ENCODE measurements at regions not wholly inside any gene's neighbourhood (a gene's known extent, or its start where the extent isn't known, plus 50 kb on each side); places are given as distances from the start of the nearest gene placed in this dataset.

DNA sequence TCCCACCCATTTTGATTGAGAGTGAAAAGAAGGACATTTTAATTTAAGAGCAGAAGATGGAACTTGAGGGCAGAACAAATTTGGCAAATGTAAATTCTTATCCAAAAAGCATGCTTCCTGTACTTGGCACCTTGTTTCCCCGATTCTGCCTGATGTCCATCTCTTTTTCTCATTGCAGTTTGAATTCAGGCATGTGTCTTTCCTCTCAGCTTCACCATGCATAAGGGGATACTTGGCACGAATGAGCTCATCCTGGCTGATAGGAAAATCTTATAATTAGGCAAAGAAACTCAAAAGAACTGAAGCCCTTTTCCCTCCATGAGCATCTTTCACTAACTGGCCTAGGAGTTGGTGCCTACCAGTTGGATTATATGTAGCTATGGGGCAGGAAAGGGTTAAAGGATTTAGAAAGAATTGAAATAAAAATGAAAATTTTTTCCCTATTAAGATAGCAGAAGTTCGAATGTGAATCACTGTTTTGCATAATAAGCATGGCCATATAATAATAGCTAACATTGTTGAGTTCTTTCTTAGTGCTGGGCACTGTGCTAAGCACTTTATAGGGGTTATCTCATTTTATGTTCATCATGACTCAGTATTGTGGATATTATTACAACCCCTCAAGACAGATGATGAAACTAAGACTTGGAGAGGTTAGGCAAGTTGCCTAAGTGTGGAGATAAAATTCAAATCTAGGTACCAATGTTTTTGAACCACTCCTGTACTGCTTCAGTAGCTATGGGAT lies 386.6 kb downstream of the KCNRG start:
- no peaks in the 10 kb centered on the region for H3K9me3 ChIP-seq
- no peak overlapping the region for H3K4me3 ChIP-seq (ENCODE audit: low read depth in 1 of 2, low read length in 1 of 2)
- H3K36me3 ChIP-seq: no peaks in the 10 kb centered on the region
- TF ChIP-seq, protein P1, sequence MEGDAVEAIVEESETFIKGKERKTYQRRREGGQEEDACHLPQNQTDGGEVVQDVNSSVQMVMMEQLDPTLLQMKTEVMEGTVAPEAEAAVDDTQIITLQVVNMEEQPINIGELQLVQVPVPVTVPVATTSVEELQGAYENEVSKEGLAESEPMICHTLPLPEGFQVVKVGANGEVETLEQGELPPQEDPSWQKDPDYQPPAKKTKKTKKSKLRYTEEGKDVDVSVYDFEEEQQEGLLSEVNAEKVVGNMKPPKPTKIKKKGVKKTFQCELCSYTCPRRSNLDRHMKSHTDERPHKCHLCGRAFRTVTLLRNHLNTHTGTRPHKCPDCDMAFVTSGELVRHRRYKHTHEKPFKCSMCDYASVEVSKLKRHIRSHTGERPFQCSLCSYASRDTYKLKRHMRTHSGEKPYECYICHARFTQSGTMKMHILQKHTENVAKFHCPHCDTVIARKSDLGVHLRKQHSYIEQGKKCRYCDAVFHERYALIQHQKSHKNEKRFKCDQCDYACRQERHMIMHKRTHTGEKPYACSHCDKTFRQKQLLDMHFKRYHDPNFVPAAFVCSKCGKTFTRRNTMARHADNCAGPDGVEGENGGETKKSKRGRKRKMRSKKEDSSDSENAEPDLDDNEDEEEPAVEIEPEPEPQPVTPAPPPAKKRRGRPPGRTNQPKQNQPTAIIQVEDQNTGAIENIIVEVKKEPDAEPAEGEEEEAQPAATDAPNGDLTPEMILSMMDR (IDR thresholded peaks at IDR 0.05): no peak
- no peaks in the 10 kb centered on the region for H3K4me1 ChIP-seq (ENCODE audit: control insufficient read depth in 1 of 2, insufficient read depth in 1 of 2, low read depth in 1 of 2, low read length in 1 of 2)
- no peaks in the 10 kb centered on the region for H3K27me3 ChIP-seq
- no peak overlapping the region for H3K27ac ChIP-seq

DNA sequence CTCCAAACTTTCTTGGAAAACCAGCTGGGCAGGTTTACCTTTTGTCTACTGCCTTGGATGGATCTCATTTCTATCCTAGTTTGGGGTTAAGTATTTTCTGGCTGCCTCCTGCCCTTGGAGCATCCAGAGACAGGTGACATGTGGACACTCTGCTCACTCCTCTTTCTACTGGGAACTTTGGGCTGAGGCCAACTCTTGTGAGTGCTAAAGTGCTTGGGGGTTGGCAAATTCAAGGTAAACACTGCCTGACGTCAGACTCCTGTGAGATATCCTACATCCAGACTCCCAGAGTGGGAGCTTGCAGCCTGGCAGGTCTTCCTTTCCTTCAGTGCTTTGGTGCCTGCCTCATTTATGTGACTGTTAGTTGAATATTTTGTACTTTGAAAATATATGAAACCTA lies 388.1 kb downstream of the KCNRG start:
- Histone ChIP-seq H3K27ac (no peak overlapping the region), H3K4me1 (ENCODE audit: control insufficient read depth in 1 of 2, insufficient read depth in 1 of 2, low read depth in 1 of 2, low read length in 1 of 2) (no peaks in the 10 kb centered on the region), H3K9me3 (no peaks in the 10 kb centered on the region), H3K36me3 (no peaks in the 10 kb centered on the region), H3K4me3 (ENCODE audit: low read depth in 1 of 2, low read length in 1 of 2) (no peak overlapping the region), H3K27me3 (no peaks in the 10 kb centered on the region)
- TF ChIP-seq, protein P1 (IDR thresholded peaks at IDR 0.05): no peak

DNA sequence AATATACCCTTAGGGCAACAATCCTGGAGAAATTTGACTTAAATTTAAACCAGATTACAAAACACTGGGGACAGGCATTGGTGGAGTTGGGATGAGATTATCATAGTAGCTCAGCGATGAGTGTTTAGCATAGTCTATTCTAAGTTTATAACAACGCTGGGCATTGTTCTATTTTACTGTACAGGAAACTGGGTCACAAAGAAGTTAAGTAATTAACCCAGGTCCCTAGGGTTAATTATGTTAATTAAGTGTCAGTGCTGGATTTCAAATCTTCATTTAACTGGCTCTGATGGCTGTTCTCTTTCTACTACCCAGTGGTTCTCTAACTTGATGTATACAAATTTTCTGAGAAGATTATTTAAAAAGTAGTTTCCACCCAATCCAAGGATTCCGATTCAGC lies 388.9 kb downstream of the KCNRG start:
- Histone ChIP-seq H3K4me3 (ENCODE audit: low read depth in 1 of 2, low read length in 1 of 2) (no peak overlapping the region), H3K4me1 (ENCODE audit: control insufficient read depth in 1 of 2, insufficient read depth in 1 of 2, low read depth in 1 of 2, low read length in 1 of 2) (no peaks in the 10 kb centered on the region), H3K27me3 (no peaks in the 10 kb centered on the region), H3K27ac (no peak overlapping the region), H3K9me3 (no peaks in the 10 kb centered on the region), H3K36me3 (no peaks in the 10 kb centered on the region)
- TF ChIP-seq, protein P1 (IDR thresholded peaks at IDR 0.05): no peak

DNA sequence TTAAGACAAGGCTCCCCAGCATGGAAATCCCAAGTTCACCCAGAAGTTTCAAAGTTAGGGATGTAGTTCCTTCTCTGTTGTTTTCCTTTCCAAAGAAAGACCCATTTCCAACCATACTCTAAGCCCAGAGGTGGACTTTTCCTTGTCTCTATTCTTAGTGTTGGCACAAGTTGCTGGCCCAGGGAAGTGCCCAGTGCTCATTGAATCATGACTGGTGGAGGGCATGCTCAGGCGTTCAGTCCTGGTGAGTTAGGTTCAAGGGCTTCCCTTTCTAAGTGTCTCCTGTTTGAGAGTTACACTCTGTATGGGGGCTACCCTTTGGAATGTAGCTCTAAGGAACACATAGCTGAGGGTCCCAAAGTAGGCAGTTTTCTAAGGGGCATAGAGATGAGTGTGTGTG lies 389.5 kb downstream of the KCNRG start:
- Histone ChIP-seq H3K4me1 (ENCODE audit: control insufficient read depth in 1 of 2, insufficient read depth in 1 of 2, low read depth in 1 of 2, low read length in 1 of 2) (no peaks in the 10 kb centered on the region), H3K27me3 (no peaks in the 10 kb centered on the region), H3K27ac (no peak overlapping the region), H3K36me3 (no peaks in the 10 kb centered on the region), H3K4me3 (ENCODE audit: low read depth in 1 of 2, low read length in 1 of 2) (no peak overlapping the region), H3K9me3 (no peaks in the 10 kb centered on the region)
- TF ChIP-seq, protein P1 (IDR thresholded peaks at IDR 0.05): no peak

DNA sequence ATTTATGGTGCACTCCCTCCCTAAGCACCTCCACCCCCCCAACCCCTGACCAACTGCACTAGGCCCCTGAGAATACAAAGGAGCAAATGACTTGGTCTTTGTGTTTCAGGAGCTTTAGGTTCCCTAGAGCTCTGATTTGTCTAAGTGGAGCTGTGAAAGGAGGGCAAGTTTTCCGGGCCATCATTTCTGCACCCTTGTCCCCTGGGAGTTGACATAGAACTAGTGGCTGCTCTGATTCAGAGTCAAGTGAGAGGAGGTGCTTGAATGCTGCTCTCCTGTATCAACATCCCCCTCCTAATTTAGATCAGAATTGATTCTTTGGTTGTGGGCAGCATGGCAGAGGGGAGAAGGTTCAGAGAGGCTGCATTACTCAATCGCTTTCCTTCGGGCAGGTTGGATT lies 391.6 kb downstream of the KCNRG start:
- no peaks in the 10 kb centered on the region for H3K36me3 ChIP-seq
- TF ChIP-seq, protein P1 (IDR thresholded peaks at IDR 0.05): no peak
- H3K27me3 ChIP-seq: no peaks in the 10 kb centered on the region
- no peaks in the 10 kb centered on the region for H3K4me1 ChIP-seq (ENCODE audit: control insufficient read depth in 1 of 2, insufficient read depth in 1 of 2, low read depth in 1 of 2, low read length in 1 of 2)
- H3K4me3 ChIP-seq (ENCODE audit: low read depth in 1 of 2, low read length in 1 of 2): no peak overlapping the region
- no peak overlapping the region for H3K27ac ChIP-seq
- no peaks in the 10 kb centered on the region for H3K9me3 ChIP-seq
